Muscle layer of colon (tissue), 2 donors: ENCODE measurements at regions not wholly inside any gene's neighbourhood (a gene's known extent, or its start where the extent isn't known, plus 50 kb on each side); places are given as distances from the start of the nearest gene placed in this dataset.
"Not testable (repeated sequence)": the region's sequence is repeated elsewhere in the genome, so short reads cannot be mapped to it uniquely, and the experiment has no call there.

Source experiments
- H3K27ac ChIP-seq: one replicate; pipeline ENCODE4 v1.7.0; 2013; ENCODE audit warnings: low read depth, mild to moderate bottlenecking, low read length, moderate library complexity
- H3K27me3 ChIP-seq, 2 donors: one replicate each; pipeline ENCODE4 v1.7.0; 2013; ENCODE audit warnings: low read length in 2 of 2, mild to moderate bottlenecking in 2 of 2; ENCODE audit not compliant: insufficient read depth in 2 of 2, control insufficient read depth in 1 of 2
- H3K36me3 ChIP-seq: one replicate; pipeline ENCODE4 v1.7.0; 2013; ENCODE audit warnings: mild to moderate bottlenecking, low read length; ENCODE audit not compliant: insufficient read depth
- H3K4me1 ChIP-seq: one replicate; pipeline ENCODE4 v1.7.0; 2013; ENCODE audit warnings: mild to moderate bottlenecking, low read length; ENCODE audit not compliant: insufficient read depth
- H3K4me3 ChIP-seq, 2 donors: one replicate each; pipeline ENCODE4 v1.7.0; 2013; ENCODE audit warnings: low read length in 2 of 2, low read depth in 1 of 2, mild to moderate bottlenecking in 1 of 2, moderate library complexity in 1 of 2
- H3K9ac ChIP-seq: one replicate; pipeline ENCODE4 v1.7.0; 2013; ENCODE audit warnings: low read length
- H3K9me3 ChIP-seq: one replicate; pipeline ENCODE4 v1.7.0; 2013; ENCODE audit warnings: mild to moderate bottlenecking, low read length
- donor health status: abdominal sarcoma.
- donor health status: Adenocarcinoma of cecum.

DNA sequence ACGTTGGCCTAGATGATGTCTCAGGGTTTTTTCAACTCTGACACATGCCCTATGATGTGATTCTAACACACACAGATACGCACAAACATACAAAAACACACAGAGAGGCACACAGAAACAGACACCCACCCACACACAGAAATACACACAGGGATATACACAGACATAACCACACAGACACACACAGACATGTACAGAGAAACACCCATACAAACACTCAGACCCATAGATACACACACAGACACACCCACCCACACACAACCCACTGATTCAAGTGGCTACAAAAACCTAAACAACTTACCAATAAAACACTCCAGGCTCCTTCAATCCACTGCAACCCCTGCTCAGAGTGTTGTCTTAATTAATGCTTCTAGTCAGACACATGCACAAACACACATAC is 244.6 kb upstream of the CCL2 start:
- Histone ChIP-seq H3K9ac (no peak overlapping the region), H3K4me1 (no peaks in the 10 kb centered on the region), H3K4me3 (no peak overlapping the region), H3K27ac (no peak overlapping the region), H3K36me3 (no peaks in the 10 kb centered on the region), H3K27me3 (no peaks in the 10 kb centered on the region), H3K9me3 (no peaks in the 10 kb centered on the region)

DNA sequence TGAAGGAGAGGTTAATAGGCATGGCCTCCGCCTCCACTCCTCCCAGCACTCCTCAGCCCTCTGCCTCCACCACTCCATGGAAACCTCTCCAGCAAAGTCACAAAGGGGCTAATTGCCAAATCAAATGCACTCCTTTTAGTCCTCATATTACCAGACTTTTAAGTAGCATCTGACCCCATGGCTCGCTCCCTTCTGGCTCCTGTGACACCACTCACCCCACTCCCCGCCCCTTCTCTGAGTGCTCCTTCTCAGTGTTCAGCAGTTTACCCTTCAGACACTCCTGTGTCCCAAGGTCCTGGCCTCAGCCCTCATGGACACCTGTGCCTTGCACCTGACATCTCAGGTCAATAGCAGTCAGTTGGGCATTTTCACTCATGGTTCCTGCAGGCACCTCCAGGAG is 243.5 kb upstream of the CCL2 start:
- no peak overlapping the region for H3K27ac ChIP-seq
- no peaks in the 10 kb centered on the region for H3K27me3 ChIP-seq
- no peak overlapping the region for H3K9ac ChIP-seq
- no peak overlapping the region for H3K4me3 ChIP-seq
- H3K9me3 ChIP-seq, result no peaks in the 10 kb centered on the region
- no peaks in the 10 kb centered on the region for H3K36me3 ChIP-seq
- no peaks in the 10 kb centered on the region for H3K4me1 ChIP-seq

DNA sequence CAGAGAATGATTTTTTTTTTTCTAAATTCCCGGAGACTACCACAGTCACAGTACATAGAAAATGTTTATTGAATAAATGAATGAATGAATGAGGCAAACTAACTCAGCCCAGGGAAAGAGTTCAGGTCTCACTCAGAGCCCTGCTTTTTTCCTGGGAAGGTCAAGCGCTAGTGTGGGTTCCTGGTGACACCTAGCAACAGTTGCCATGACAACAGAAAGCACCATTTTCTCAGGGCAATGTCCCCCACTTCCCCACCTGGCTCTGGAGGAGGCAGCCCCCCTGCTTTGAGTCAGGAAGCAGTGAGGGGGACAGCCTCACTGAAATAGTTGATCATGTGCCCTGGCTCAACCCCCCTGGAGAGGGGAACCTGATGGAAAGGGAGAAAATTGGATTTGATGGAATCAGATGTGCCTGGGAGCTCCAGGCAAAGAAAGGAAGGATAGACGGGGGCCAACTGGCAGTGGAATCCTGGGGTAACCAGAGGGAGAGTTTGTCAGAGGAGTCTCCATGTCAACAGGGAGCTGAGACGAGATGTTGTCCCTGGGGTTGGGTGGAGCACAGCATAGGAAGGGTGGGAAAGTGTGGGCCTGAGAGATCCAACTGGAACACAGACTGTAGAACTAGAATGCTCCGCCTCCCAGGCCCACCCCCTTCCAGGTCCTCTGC is 242.2 kb upstream of the CCL2 start:
- Histone ChIP-seq H3K9me3 (no peaks in the 10 kb centered on the region), H3K9ac (no peak overlapping the region), H3K4me3 (no peak overlapping the region), H3K4me1 (no peaks in the 10 kb centered on the region), H3K36me3 (no peaks in the 10 kb centered on the region), H3K27me3 (no peaks in the 10 kb centered on the region), H3K27ac (no peak overlapping the region)

- H3K9me3 ChIP-seq, result no peaks in the 10 kb centered on the region
Observed at GRCh38 chr17:34015253-34015652, 239.8 kb upstream of the CCL2 start.

GRCh38 chr17:34024386-34024785 is 230.7 kb upstream of the CCL2 start:
- no peaks in the 10 kb centered on the region for H3K27me3 ChIP-seq
- no peak overlapping the region for H3K27ac ChIP-seq
- no peaks in the 10 kb centered on the region for H3K4me1 ChIP-seq
- H3K9ac ChIP-seq, result no peak overlapping the region
- no peak overlapping the region for H3K4me3 ChIP-seq
- H3K9me3 ChIP-seq, result no peaks in the 10 kb centered on the region
- H3K36me3 ChIP-seq, result no peaks in the 10 kb centered on the region

More at GRCh38 chr17:34015253-34015652, 239.8 kb upstream of the CCL2 start:
- H3K27me3 ChIP-seq, result no peaks in the 10 kb centered on the region
- H3K9ac ChIP-seq, result no peak overlapping the region
- H3K27ac ChIP-seq, result no peak overlapping the region
- no peaks in the 10 kb centered on the region for H3K4me1 ChIP-seq
- H3K36me3 ChIP-seq, result no peaks in the 10 kb centered on the region
- no peak overlapping the region for H3K4me3 ChIP-seq

- Histone ChIP-seq H3K27ac (no peak overlapping the region), H3K4me1 (no peaks in the 10 kb centered on the region), H3K9me3 (no peaks in the 10 kb centered on the region), H3K9ac (no peak overlapping the region), H3K36me3 (no peaks in the 10 kb centered on the region), H3K4me3 (no peak overlapping the region), H3K27me3 (no peaks in the 10 kb centered on the region)
Observed at GRCh38 chr17:34024806-34025551, 230.1 kb upstream of the CCL2 start.

- H3K36me3 ChIP-seq, H3K4me1 ChIP-seq, H3K9ac ChIP-seq, H3K27me3 ChIP-seq, H3K27ac ChIP-seq, H3K4me3 ChIP-seq, H3K9me3 ChIP-seq: not testable (repeated sequence)
Observed at GRCh38 chr17:34030601-34031000, 224.5 kb upstream of the CCL2 start.

- H3K9me3 ChIP-seq, H3K4me3 ChIP-seq: not testable (repeated sequence)
Observed at GRCh38 chr17:34032305-34032704, 222.8 kb upstream of the CCL2 start.

GRCh38 chr17:34038786-34039185 is 216.3 kb upstream of the CCL2 start:
- H3K9ac ChIP-seq, H3K36me3 ChIP-seq, H3K4me3 ChIP-seq, H3K27me3 ChIP-seq, H3K9me3 ChIP-seq, H3K27ac ChIP-seq, H3K4me1 ChIP-seq: not testable (repeated sequence)

More at GRCh38 chr17:34032305-34032704, 222.8 kb upstream of the CCL2 start:
- not testable (repeated sequence) for H3K27me3 ChIP-seq, H3K27ac ChIP-seq, H3K4me1 ChIP-seq, H3K9ac ChIP-seq, H3K36me3 ChIP-seq

GRCh38 chr17:34039213-34039612 is 215.9 kb upstream of the CCL2 start:
- H3K27me3 ChIP-seq, H3K36me3 ChIP-seq, H3K9me3 ChIP-seq, H3K9ac ChIP-seq, H3K4me1 ChIP-seq, H3K4me3 ChIP-seq, H3K27ac ChIP-seq: not testable (repeated sequence)

- H3K4me3 ChIP-seq, H3K36me3 ChIP-seq, H3K4me1 ChIP-seq, H3K9me3 ChIP-seq, H3K9ac ChIP-seq, H3K27me3 ChIP-seq, H3K27ac ChIP-seq: not testable (repeated sequence)
Observed at GRCh38 chr17:34039759-34040555, 215.1 kb upstream of the CCL2 start.
